Left ventricle myocardium inferior (tissue), 1 donor: ENCODE measurements at regions not wholly inside any gene's neighbourhood (a gene's known extent, or its start where the extent isn't known, plus 50 kb on each side); places are given as distances from the start of the nearest gene placed in this dataset.

Source experiments
- DNase-seq: peaks from one replicate; pipeline ENCODE4 v3.0.0-alpha.2; 2020
- H3K27ac ChIP-seq: fragments of 200-600 bp; replicated peaks from 2 replicates; pipeline ENCODE4 v1.8.0; 2021
- H3K27me3 ChIP-seq: fragments of 200-600 bp; 2 replicates; pipeline ENCODE4 v1.8.0; 2021; ENCODE audit warnings: low read depth
- H3K36me3 ChIP-seq: fragments of 200-600 bp; 2 replicates; pipeline ENCODE4 v1.8.0; 2021
- H3K4me1 ChIP-seq: fragments of 200-600 bp; 2 replicates; pipeline ENCODE4 v1.8.0; 2021
- H3K4me3 ChIP-seq: fragments of 200-600 bp; 2 replicates; pipeline ENCODE4 v1.8.0; 2021; ENCODE audit warnings: mild to moderate bottlenecking, moderate library complexity
- H3K9me3 ChIP-seq: fragments of 200-600 bp; replicated peaks from 2 replicates; pipeline ENCODE4 v1.8.0; 2021
- CTCF ChIP-seq: fragments of 200-600 bp; IDR thresholded peaks from 2 replicates; pipeline ENCODE4 v1.8.0; 2021; ENCODE audit warnings: antibody characterized with exemption, mild to moderate bottlenecking, borderline replicate concordance
- intact Hi-C: fragments of 100-400 bp; cut with micrococcal nuclease; formaldehyde crosslinking; loops from one replicate; pipeline ENCODE4 v1.11.0; 2022
- donor health status: DM: no; HTN: yes; CAD: no; lungs with severe emphysema.

- peak; percentile 53 for TF ChIP-seq CTCF
- intact Hi-C loops: no loop called here
- Histone ChIP-seq H3K27ac (no peak overlapping the region), H3K9me3 (peaks cover 22% of the 10 kb centered on the region), H3K27me3 (peaks cover 14% of the 10 kb centered on the region), H3K4me3 (no peak overlapping the region), H3K36me3 (no peaks in the 10 kb centered on the region), H3K4me1 (peaks cover 8% of the 10 kb centered on the region)
- DNase-seq: no peak
These were observed 92.0 kb upstream of the CDH5 start for GRCh38 chr16:66274335-66275110.

GRCh38 chr16:66273644-66274334 is 92.7 kb upstream of the CDH5 start:
- no peak for TF ChIP-seq CTCF
- intact Hi-C loops: no loop called here
- DNase-seq: no peak
- Histone ChIP-seq H3K4me3 (no peak overlapping the region), H3K9me3 (peaks cover 15% of the 10 kb centered on the region), H3K4me1 (peaks cover 8% of the 10 kb centered on the region), H3K36me3 (no peaks in the 10 kb centered on the region), H3K27ac (no peak overlapping the region), H3K27me3 (peaks cover 14% of the 10 kb centered on the region)

- no peak for TF ChIP-seq CTCF
- no peaks in the 10 kb centered on the region for H3K36me3 ChIP-seq
- no peak overlapping the region for H3K27ac ChIP-seq
- intact Hi-C loops: no loop called here
- H3K4me3 ChIP-seq: no peak overlapping the region
- DNase-seq: no peak
- H3K4me1 ChIP-seq: peaks cover 11% of the 10 kb centered on the region
- peaks cover 14% of the 10 kb centered on the region for H3K27me3 ChIP-seq
- peaks cover 12% of the 10 kb centered on the region for H3K9me3 ChIP-seq
These were observed 93.4 kb upstream of the CDH5 start for GRCh38 chr16:66273053-66273452.

GRCh38 chr16:66272461-66272860 is 94.0 kb upstream of the CDH5 start:
- no peak for TF ChIP-seq CTCF
- Histone ChIP-seq H3K9me3 (peaks cover 12% of the 10 kb centered on the region), H3K27ac (no peak overlapping the region), H3K27me3 (peaks cover 14% of the 10 kb centered on the region), H3K36me3 (no peaks in the 10 kb centered on the region), H3K4me3 (no peak overlapping the region), H3K4me1 (peaks cover 17% of the 10 kb centered on the region)
- intact Hi-C loops: no loop called here
- DNase-seq: no peak

GRCh38 chr16:66271074-66272060 is 95.1 kb upstream of the CDH5 start:
- peaks cover 14% of the 10 kb centered on the region for H3K27me3 ChIP-seq
- intact Hi-C loops: no loop called here
- no peak overlapping the region for H3K27ac ChIP-seq
- no peak for TF ChIP-seq CTCF
- no peaks in the 10 kb centered on the region for H3K36me3 ChIP-seq
- DNase-seq: no peak
- H3K4me1 ChIP-seq: peaks cover 27% of the 10 kb centered on the region
- H3K9me3 ChIP-seq: peaks cover 7% of the 10 kb centered on the region
- H3K4me3 ChIP-seq: no peak overlapping the region
